IMR-90 (cell line): ENCODE measurements at regions not wholly inside any gene's neighbourhood (a gene's known extent, or its start where the extent isn't known, plus 50 kb on each side); places are given as distances from the start of the nearest gene placed in this dataset.

Source experiments
- ATAC-seq: fragments of 200-7000 bp; cut with Tn5 transposase; 2 replicates; pipeline ENCODE4 v1.9.1; 2020; ENCODE audit warnings: low read depth, mild to moderate bottlenecking, moderate library complexity
- BruUV-seq: library from RNA; stranded (reverse); fragments of 400-500 nt; replicated peaks from 2 replicates; lab custom pipeline; 2021; lab: Mats Ljungman, UMichigan
- CTCF ChIA-PET: fragments of 300-600 bp; formaldehyde crosslinking; extraction: SDS; loops from one replicate; lab custom pipeline; 2021; ENCODE audit warnings: antibody characterized with exemption; lab: Yijun Ruan, JAX
- POLR2A ChIA-PET: fragments of 300-600 bp; sonication (Branson Sonifier 250); formaldehyde crosslinking; loops from one replicate; lab custom pipeline; 2022; ENCODE audit warnings: antibody characterized with exemption; ENCODE audit not compliant: unreplicated experiment; lab: Charles Lee
- DNase-seq: peaks from one replicate; pipeline ENCODE4 v3.0.0; 2013
- H2AFZ ChIP-seq: replicated peaks from 2 replicates; pipeline ENCODE3; 2013; ENCODE audit warnings: low read length, mild to moderate bottlenecking; ENCODE audit not compliant: poor library complexity
- H2AK5ac ChIP-seq: 2 replicates; pipeline ENCODE4 v1.6.1; 2013; ENCODE audit warnings: low read depth, low read length, inconsistent platforms
- H2AK9ac ChIP-seq: replicated peaks from 2 replicates; pipeline ENCODE3; 2013; ENCODE audit warnings: mild to moderate bottlenecking, low read depth, low read length, moderate library complexity; ENCODE audit not compliant: poor library complexity
- H2BK120ac ChIP-seq: 2 replicates; pipeline ENCODE4 v1.6.1; 2013; ENCODE audit warnings: low read depth, low read length, inconsistent platforms
- H2BK15ac ChIP-seq: 3 replicates; pipeline ENCODE4 v1.6.1; 2013; ENCODE audit warnings: low read depth, low read length, inconsistent platforms
- H2BK20ac ChIP-seq: 2 replicates; pipeline ENCODE4 v1.6.1; 2013; ENCODE audit warnings: low read depth, mild to moderate bottlenecking, inconsistent platforms, low read length, moderate library complexity
- H2BK5ac ChIP-seq: 2 replicates; pipeline ENCODE4 v1.6.1; 2013; ENCODE audit warnings: mild to moderate bottlenecking, low read depth, low read length, inconsistent platforms; ENCODE audit not compliant: poor library complexity, severe bottlenecking
- H3K14ac ChIP-seq: replicated peaks from 2 replicates; pipeline ENCODE4 v1.6.1; 2013; ENCODE audit warnings: low read depth, low read length, inconsistent platforms
- H3K18ac ChIP-seq: 2 replicates; pipeline ENCODE4 v1.6.1; 2013; ENCODE audit warnings: low read depth, low read length, control low read depth
- H3K23ac ChIP-seq: 2 replicates; pipeline ENCODE4 v1.6.1; 2013; ENCODE audit warnings: low read depth, low read length, inconsistent platforms
- H3K27ac ChIP-seq: 2 replicates; pipeline ENCODE4 v1.5.1; 2013; ENCODE audit warnings: mild to moderate bottlenecking, control low read depth, low read length; ENCODE audit not compliant: insufficient read depth
- H3K27me3 ChIP-seq: 2 replicates; pipeline ENCODE4 v1.6.1; 2013; ENCODE audit warnings: low read length; ENCODE audit not compliant: control insufficient read depth, insufficient read depth
- H3K36me3 ChIP-seq: 2 replicates; pipeline ENCODE4 v1.6.1; 2013; ENCODE audit warnings: low read length, mixed read lengths; ENCODE audit not compliant: control insufficient read depth, insufficient read depth
- H3K4ac ChIP-seq: 2 replicates; pipeline ENCODE4 v1.6.1; 2013; ENCODE audit warnings: low read depth, low read length, inconsistent platforms
- H3K4me1 ChIP-seq: 2 replicates; pipeline ENCODE4 v1.6.1; 2013; ENCODE audit warnings: low read length, mixed read lengths; ENCODE audit not compliant: control insufficient read depth, insufficient read depth
- H3K4me2 ChIP-seq: 2 replicates; pipeline ENCODE4 v1.6.1; 2013; ENCODE audit warnings: low read depth, mild to moderate bottlenecking, control low read depth, low read length, moderate library complexity
- H3K4me3 ChIP-seq: 2 replicates; pipeline ENCODE4 v1.5.1; 2013; ENCODE audit warnings: low read depth, mild to moderate bottlenecking, control low read depth, low read length, moderate library complexity; ENCODE audit not compliant: insufficient read depth
- H3K56ac ChIP-seq: 2 replicates; pipeline ENCODE4 v1.6.1; 2013; ENCODE audit warnings: low read length, inconsistent platforms; ENCODE audit not compliant: insufficient read depth; ENCODE audit errors: extremely low read depth
- H3K79me1 ChIP-seq, 2 experiments: 2 replicates each; pipeline ENCODE4 v1.6.1; 2013; ENCODE audit warnings: low read length in 2 of 2, inconsistent platforms in 1 of 2, low read depth in 1 of 2
- H3K9ac ChIP-seq: 2 replicates; pipeline ENCODE4 v1.6.1; 2013; ENCODE audit warnings: low read depth, low read length, control low read depth
- H3K9me1 ChIP-seq: 2 replicates; pipeline ENCODE4 v1.6.1; 2013; ENCODE audit warnings: low read length, inconsistent platforms; ENCODE audit not compliant: insufficient read depth
- H3K9me3 ChIP-seq: 2 replicates; pipeline ENCODE4 v1.6.1; 2013; ENCODE audit warnings: low read length; ENCODE audit not compliant: control insufficient read depth, insufficient read depth
- H4K20me1 ChIP-seq: 2 replicates; pipeline ENCODE4 v1.6.1; 2013; ENCODE audit warnings: low read length, inconsistent platforms; ENCODE audit not compliant: insufficient read depth
- H4K5ac ChIP-seq: 2 replicates; pipeline ENCODE4 v1.6.1; 2013; ENCODE audit warnings: mild to moderate bottlenecking, low read depth, low read length, control low read depth
- H4K8ac ChIP-seq, 2 experiments: 2 replicates each; pipeline ENCODE4 v1.6.1; 2013; ENCODE audit warnings: low read depth in 2 of 2, low read length in 2 of 2, control low read depth in 1 of 2, inconsistent platforms in 1 of 2
- H4K91ac ChIP-seq: 2 replicates; pipeline ENCODE4 v1.6.1; 2013; ENCODE audit warnings: low read depth, low read length, inconsistent platforms; ENCODE audit not compliant: insufficient read depth
- BHLHE40 ChIP-seq: fragments of 150-350 bp; IDR thresholded peaks from 2 replicates; pipeline ENCODE4 v1.6.1; 2016; ENCODE audit warnings: mild to moderate bottlenecking, low read depth, low read length
- CHD1 ChIP-seq: IDR thresholded peaks from 2 replicates; pipeline ENCODE4 v1.6.1; 2012; ENCODE audit warnings: low read depth, low read length, improper control_type of control experiment
- CTCF ChIP-seq: conservative IDR thresholded peaks from 2 replicates; pipeline ENCODE4 v1.5.1; 2012; ENCODE audit warnings: mild to moderate bottlenecking, low read depth, low read length, improper control_type of control experiment
- NFE2L2 ChIP-seq: fragments of 150-350 bp; IDR thresholded peaks from 2 replicates; pipeline ENCODE4 v1.6.1; 2016; ENCODE audit warnings: low read depth, mild to moderate bottlenecking, low read length
- RCOR1 ChIP-seq: IDR thresholded peaks from 2 replicates; pipeline ENCODE4 v1.6.1; 2012; ENCODE audit warnings: mild to moderate bottlenecking, low read length, improper control_type of control experiment; ENCODE audit not compliant: insufficient replicate concordance
- SMC3 ChIP-seq: fragments of 150-350 bp; IDR thresholded peaks from 2 replicates; pipeline ENCODE4 v1.6.1; 2016; ENCODE audit warnings: low read depth, mild to moderate bottlenecking, antibody characterized with exemption, low read length, moderate library complexity
- WGBS, 2 experiments: methylation state at CpG; one replicate each; pipeline versions ENCODE4 v1.1.5 to v1.1.7; 2013; ENCODE audit warnings: missing lambda C conversion rate in 2 of 2; ENCODE audit not compliant: insufficient read length in 1 of 2; ENCODE audit errors: extremely low coverage in 2 of 2; 5-methylcytosine and 5-hydroxymethylcytosine counted together
- dilution Hi-C: fragments of 300-500 bp; cut with HindIII; formaldehyde crosslinking; loops from one replicate; pipeline ENCODE4 v1.14.3; 2018; ENCODE audit warnings: low sequenced_read_pairs; ENCODE audit not compliant: unreplicated experiment
- in situ Hi-C: fragments of 300-500 bp; cut with MboI; formaldehyde crosslinking; loops from 3 replicates; pipeline ENCODE4 v1.14.3; 2019; ENCODE audit warnings: low sequenced_read_pairs, inconsistent platforms, mixed read lengths
- intact Hi-C: fragments of 100-400 bp; cut with micrococcal nuclease; formaldehyde crosslinking; loops from 2 replicates; pipeline ENCODE4 v1.10.0; 2022

GRCh38 chr5:169398515-169398914 lies 97.6 kb upstream of the SLIT3 start:
- dilution Hi-C loops, result no loop called here

More at GRCh38 chr5:169398515-169398914, 97.6 kb upstream of the SLIT3 start:
- DNase-seq, result no peak
- no peak overlapping the region for H3K27ac ChIP-seq
- H4K91ac ChIP-seq, result no peak overlapping the region
- H3K18ac ChIP-seq, result no peak overlapping the region
- H2BK15ac ChIP-seq, result no peak overlapping the region
- no peak overlapping the region for H2AFZ ChIP-seq
- TF ChIP-seq CTCF, result no peak
- no peak for TF ChIP-seq BHLHE40
- TF ChIP-seq RCOR1, result no peak
- no peak for TF ChIP-seq CHD1
- no peak for TF ChIP-seq SMC3
- TF ChIP-seq NFE2L2, result no peak
- in situ Hi-C loops (no loop called here), intact Hi-C loops (no loop called here)
- H3K14ac ChIP-seq, result no peak overlapping the region
- no peak overlapping the region for H2AK5ac ChIP-seq
- H3K56ac ChIP-seq, result no peak overlapping the region
- no peaks in the 10 kb centered on the region for H3K9me3 ChIP-seq
- no peak overlapping the region for H3K4me3 ChIP-seq
- H4K20me1 ChIP-seq, result no peaks in the 10 kb centered on the region
- POLR2A ChIA-PET, result no interaction called here
- no peaks in the 10 kb centered on the region for H3K27me3 ChIP-seq
- H3K9me1 ChIP-seq, result no peaks in the 10 kb centered on the region
- CTCF ChIA-PET, result no interaction called here
- no peaks in the 10 kb centered on the region for H3K4me1 ChIP-seq
- BruUV-seq, result no TSS peak
- H2BK20ac ChIP-seq, result no peak overlapping the region
- no peaks in the 10 kb centered on the region for H3K79me1 ChIP-seq
- no peaks in the 10 kb centered on the region for H3K36me3 ChIP-seq
- H4K8ac ChIP-seq, result no peak overlapping the region
- H3K4me2 ChIP-seq, result no peak overlapping the region
- no peak overlapping the region for H4K5ac ChIP-seq
- WGBS, 2 experiments, result no CpG with 5 or more reads among the region's 1 CpG
- no peak for ATAC-seq
- no peak overlapping the region for H3K23ac ChIP-seq
- no peak overlapping the region for H2BK5ac ChIP-seq
- no peak overlapping the region for H2AK9ac ChIP-seq
- H3K4ac ChIP-seq, result no peak overlapping the region
- no peak overlapping the region for H2BK120ac ChIP-seq
- H3K9ac ChIP-seq, result no peak overlapping the region
